ENCODE measurements at regions not wholly inside any gene's neighbourhood (a gene's known extent, or its start where the extent isn't known, plus 50 kb on each side); places are given as distances from the start of the nearest gene placed in this dataset.

- Mint-ChIP-seq H3K27me3 (no peaks in the 10 kb centered on the region), H3K27ac (no peak overlapping the region), H3K4me3 (no peak overlapping the region), H3K9me3 (no peaks in the 10 kb centered on the region), H3K36me3 (no peaks in the 10 kb centered on the region), H3K4me1 (no peaks in the 10 kb centered on the region)
- ATAC-seq (ENCODE audit: low read depth) (no peak), DNase-seq (no peak)
- POLR2A ChIA-PET, result no interaction called here
Measured at GRCh38 chr21:28357743-28358142, 634.9 kb downstream of the LTN1 start.

DNA sequence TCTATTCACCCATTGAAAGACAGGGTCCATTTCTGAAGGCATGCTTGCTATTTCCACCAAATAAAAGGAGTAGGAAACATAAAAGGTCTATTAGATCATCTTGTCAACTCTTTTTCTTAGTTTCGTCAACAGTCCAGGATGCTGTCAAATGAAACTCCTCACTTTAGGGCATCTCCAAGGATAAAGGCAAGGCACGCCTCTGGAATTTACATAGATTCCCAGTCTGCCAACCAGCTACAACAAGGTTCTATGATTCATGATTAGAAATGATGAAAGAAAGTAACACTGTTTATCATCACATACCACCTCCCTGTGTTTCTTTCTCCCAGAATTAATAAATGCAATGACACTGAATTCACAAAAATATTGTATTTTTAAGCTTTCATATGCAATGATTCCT lies 636.3 kb downstream of the LTN1 start:
- Mint-ChIP-seq H3K9me3 (no peaks in the 10 kb centered on the region), H3K36me3 (no peaks in the 10 kb centered on the region), H3K27ac (no peak overlapping the region), H3K4me3 (no peak overlapping the region), H3K27me3 (no peaks in the 10 kb centered on the region), H3K4me1 (no peaks in the 10 kb centered on the region)
- no peak for DNase-seq
- POLR2A ChIA-PET, result no interaction called here
- ATAC-seq (ENCODE audit: low read depth), result no peak

DNA sequence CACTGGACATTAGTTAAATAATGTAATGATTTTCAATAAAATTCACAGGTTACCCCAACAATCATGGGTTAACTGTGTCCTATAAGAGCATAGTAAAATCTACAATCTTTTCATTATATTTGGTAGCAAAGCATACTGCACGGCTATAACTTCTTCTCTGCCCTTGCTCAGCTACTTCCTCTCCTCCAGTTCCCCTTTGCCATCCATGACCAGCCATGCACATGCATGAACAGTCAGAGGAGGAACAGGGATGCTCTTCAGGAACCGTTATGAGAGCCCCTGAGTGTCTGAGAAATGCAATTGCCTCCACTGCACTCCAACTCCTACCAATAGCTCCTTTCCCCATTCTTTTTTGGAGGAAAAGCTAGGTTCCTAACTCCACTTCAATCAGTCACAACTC lies 646.7 kb downstream of the LTN1 start:
- Mint-ChIP-seq H3K4me1 (no peaks in the 10 kb centered on the region), H3K36me3 (no peaks in the 10 kb centered on the region), H3K27ac (no peak overlapping the region), H3K9me3 (no peaks in the 10 kb centered on the region), H3K4me3 (no peak overlapping the region), H3K27me3 (peaks cover 4% of the 10 kb centered on the region)
- POLR2A ChIA-PET, result no interaction called here
- no peak for DNase-seq
- ATAC-seq (ENCODE audit: low read depth), result no peak

- POLR2A ChIA-PET, result no interaction called here
- no peaks in the 10 kb centered on the region for H3K36me3 Mint-ChIP-seq
- no peaks in the 10 kb centered on the region for H3K4me1 Mint-ChIP-seq
- H3K27ac Mint-ChIP-seq, result no peak overlapping the region
- H3K9me3 Mint-ChIP-seq, result no peaks in the 10 kb centered on the region
- no peak for DNase-seq
- peaks cover 4% of the 10 kb centered on the region for H3K27me3 Mint-ChIP-seq
- H3K4me3 Mint-ChIP-seq, result no peak overlapping the region
- no peak for ATAC-seq (ENCODE audit: low read depth)
Measured at GRCh38 chr21:28344985-28345384, 647.7 kb downstream of the LTN1 start.

GRCh38 chr21:28342212-28342810 lies 650.4 kb downstream of the LTN1 start:
- Mint-ChIP-seq H3K4me1 (no peaks in the 10 kb centered on the region), H3K27ac (no peak overlapping the region)

DNA sequence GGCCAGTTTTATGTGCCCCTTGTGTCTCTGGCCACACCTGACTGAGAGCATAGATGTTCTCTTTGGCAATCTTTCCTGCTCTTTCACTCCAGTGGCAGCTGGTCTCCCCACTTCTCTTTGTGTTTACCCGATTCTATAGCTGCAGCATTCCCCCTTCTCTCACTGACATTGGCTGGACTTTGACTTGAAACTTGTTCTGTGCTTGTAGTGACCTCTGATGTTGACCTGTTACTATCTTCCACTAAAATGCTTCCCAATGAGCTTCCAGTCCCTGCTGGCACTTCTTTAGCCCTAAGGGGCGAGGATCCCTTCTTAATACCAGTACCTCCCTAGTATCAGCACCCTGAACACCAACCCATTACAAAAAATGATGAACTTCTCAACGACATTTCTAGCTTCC lies 653.3 kb downstream of the LTN1 start:
- Mint-ChIP-seq H3K36me3 (no peaks in the 10 kb centered on the region), H3K27ac (no peak overlapping the region), H3K4me1 (no peaks in the 10 kb centered on the region), H3K4me3 (no peak overlapping the region), H3K9me3 (no peaks in the 10 kb centered on the region), H3K27me3 (peaks cover 8% of the 10 kb centered on the region)
- no peak for DNase-seq
- no peak for ATAC-seq (ENCODE audit: low read depth)
- POLR2A ChIA-PET, result no interaction called here

More at GRCh38 chr21:28342212-28342810, 650.4 kb downstream of the LTN1 start:
- H3K36me3 Mint-ChIP-seq, result no peaks in the 10 kb centered on the region
- H3K9me3 Mint-ChIP-seq, result no peaks in the 10 kb centered on the region
- POLR2A ChIA-PET, result no interaction called here
- H3K27me3 Mint-ChIP-seq, result peaks cover 4% of the 10 kb centered on the region
- DNase-seq (no peak), ATAC-seq (ENCODE audit: low read depth) (no peak)
- H3K4me3 Mint-ChIP-seq, result no peak overlapping the region

GRCh38 chr21:28338701-28339305 lies 653.9 kb downstream of the LTN1 start:
- POLR2A ChIA-PET, result no interaction called here
- peaks cover 8% of the 10 kb centered on the region for H3K27me3 Mint-ChIP-seq
- no peak overlapping the region for H3K27ac Mint-ChIP-seq
- H3K9me3 Mint-ChIP-seq, result no peaks in the 10 kb centered on the region
- H3K4me3 Mint-ChIP-seq, result no peak overlapping the region
- no peak for DNase-seq
- ATAC-seq (ENCODE audit: low read depth), result no peak
- H3K4me1 Mint-ChIP-seq, result no peaks in the 10 kb centered on the region
- no peaks in the 10 kb centered on the region for H3K36me3 Mint-ChIP-seq

DNA sequence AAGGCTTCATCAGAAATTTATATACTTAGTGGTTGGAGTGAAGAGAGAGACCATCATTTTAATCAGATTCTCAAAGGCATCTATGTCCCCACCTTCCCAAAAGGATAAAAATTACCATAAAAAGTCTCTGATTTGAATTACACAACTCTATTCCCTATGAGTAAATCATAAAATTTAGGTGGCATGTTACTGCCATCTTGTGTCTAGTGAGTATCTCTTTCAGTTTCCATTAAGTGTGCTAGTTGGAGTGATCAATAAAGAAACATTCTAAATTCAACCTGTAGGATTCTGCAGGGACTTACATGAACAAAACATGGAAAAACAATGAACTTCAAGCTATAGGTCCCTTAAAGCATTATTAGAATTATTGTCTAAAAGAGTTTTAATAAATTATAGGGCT lies 655.4 kb downstream of the LTN1 start:
- POLR2A ChIA-PET, result no interaction called here
- ATAC-seq (ENCODE audit: low read depth) (no peak), DNase-seq (no peak)
- no peaks in the 10 kb centered on the region for H3K9me3 Mint-ChIP-seq
- H3K4me1 Mint-ChIP-seq, result no peaks in the 10 kb centered on the region
- H3K4me3 Mint-ChIP-seq, result no peak overlapping the region
- H3K36me3 Mint-ChIP-seq, result no peaks in the 10 kb centered on the region
- H3K27me3 Mint-ChIP-seq, result peaks cover 6% of the 10 kb centered on the region
- no peak overlapping the region for H3K27ac Mint-ChIP-seq

GRCh38 chr21:28336314-28336713 lies 656.4 kb downstream of the LTN1 start:
- H3K27me3 Mint-ChIP-seq, result peaks cover 6% of the 10 kb centered on the region
- no peak overlapping the region for H3K4me3 Mint-ChIP-seq
- no peak overlapping the region for H3K27ac Mint-ChIP-seq
- H3K36me3 Mint-ChIP-seq, result no peaks in the 10 kb centered on the region
- DNase-seq, result no peak
- ATAC-seq (ENCODE audit: low read depth), result no peak
- POLR2A ChIA-PET, result no interaction called here
- no peaks in the 10 kb centered on the region for H3K9me3 Mint-ChIP-seq
- no peaks in the 10 kb centered on the region for H3K4me1 Mint-ChIP-seq

- no peak for ATAC-seq (ENCODE audit: low read depth)
- POLR2A ChIA-PET, result no interaction called here
- Mint-ChIP-seq H3K4me3 (no peak overlapping the region), H3K27me3 (peaks cover 4% of the 10 kb centered on the region), H3K36me3 (no peaks in the 10 kb centered on the region), H3K9me3 (no peaks in the 10 kb centered on the region), H3K4me1 (no peaks in the 10 kb centered on the region), H3K27ac (no peak overlapping the region)
- no peak for DNase-seq
Measured at GRCh38 chr21:28334407-28334806, 658.3 kb downstream of the LTN1 start.

DNA sequence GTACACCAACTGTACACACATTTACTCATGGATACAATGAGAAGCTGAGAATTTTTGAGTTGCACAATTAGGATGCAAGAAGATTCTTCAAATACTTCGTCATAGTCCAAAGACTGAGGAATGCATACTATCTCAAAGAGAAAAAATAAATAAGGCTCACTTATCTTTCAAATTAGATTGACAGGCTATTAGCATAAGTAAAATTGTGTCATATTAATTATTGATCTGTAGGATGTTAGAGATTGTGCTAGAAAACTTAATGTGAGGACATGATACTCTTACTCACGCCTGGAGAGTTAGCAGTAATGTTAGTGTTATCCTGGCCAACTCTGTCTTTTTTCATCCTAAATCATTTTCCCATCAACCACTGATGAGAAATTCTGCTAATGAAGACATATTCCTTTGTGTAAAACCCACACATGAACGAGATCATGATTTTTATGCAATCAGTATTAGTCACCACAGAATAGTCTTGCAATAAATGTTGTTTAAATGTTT lies 659.0 kb downstream of the LTN1 start:
- Mint-ChIP-seq H3K36me3 (no peaks in the 10 kb centered on the region), H3K4me1 (no peaks in the 10 kb centered on the region), H3K27ac (no peak overlapping the region), H3K4me3 (no peak overlapping the region), H3K27me3 (peaks cover 3% of the 10 kb centered on the region), H3K9me3 (no peaks in the 10 kb centered on the region)
- POLR2A ChIA-PET, result no interaction called here
- no peak for DNase-seq
- ATAC-seq (ENCODE audit: low read depth), result no peak

DNA sequence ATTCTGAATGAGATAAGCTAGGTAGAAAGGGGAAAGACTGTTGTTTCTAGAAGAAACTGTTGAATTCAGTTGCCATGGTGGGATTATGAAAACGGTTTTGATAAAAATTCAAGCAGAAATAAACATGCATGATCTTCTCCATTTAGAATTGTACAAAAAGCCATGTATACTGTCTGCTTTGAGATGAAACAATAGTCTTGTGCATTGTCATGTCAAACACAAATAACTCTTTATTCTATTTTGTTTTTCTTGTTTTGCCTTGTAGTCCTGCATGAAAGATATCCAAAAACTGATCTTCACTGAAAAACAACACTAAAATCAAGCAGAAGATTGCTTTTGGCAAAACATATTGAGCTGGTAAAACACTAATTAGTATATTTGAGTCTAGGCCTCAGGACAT lies 659.9 kb downstream of the LTN1 start:
- POLR2A ChIA-PET, result no interaction called here
- no peaks in the 10 kb centered on the region for H3K36me3 Mint-ChIP-seq
- ATAC-seq (ENCODE audit: low read depth), result no peak
- no peaks in the 10 kb centered on the region for H3K4me1 Mint-ChIP-seq
- H3K9me3 Mint-ChIP-seq, result no peaks in the 10 kb centered on the region
- no peak overlapping the region for H3K4me3 Mint-ChIP-seq
- no peak for DNase-seq
- no peak overlapping the region for H3K27ac Mint-ChIP-seq
- peaks cover 3% of the 10 kb centered on the region for H3K27me3 Mint-ChIP-seq

DNA sequence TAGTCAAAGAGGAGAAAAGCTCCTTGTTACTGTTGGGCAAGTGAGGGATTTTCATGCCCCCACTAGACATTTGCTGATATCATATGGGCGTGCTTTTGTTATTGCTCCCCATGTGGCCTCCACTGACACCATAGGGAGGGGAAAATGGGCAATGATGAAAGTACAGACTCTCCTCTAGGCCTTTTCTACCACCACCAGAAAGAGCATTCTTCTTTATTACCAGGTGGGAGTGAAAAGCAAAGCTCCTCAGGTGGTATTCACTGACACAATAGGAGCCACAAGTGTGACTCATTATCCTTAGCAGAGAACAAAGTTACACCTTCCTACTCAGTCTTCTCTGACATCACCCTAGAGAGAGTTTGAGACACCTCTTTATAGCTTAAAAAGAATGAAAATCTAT lies 667.1 kb downstream of the LTN1 start:
- Mint-ChIP-seq H3K4me3 (no peak overlapping the region), H3K27me3 (peaks cover 2% of the 10 kb centered on the region), H3K9me3 (peaks cover 1% of the 10 kb centered on the region), H3K4me1 (no peaks in the 10 kb centered on the region), H3K36me3 (no peaks in the 10 kb centered on the region), H3K27ac (no peak overlapping the region)
- ATAC-seq (ENCODE audit: low read depth) (no peak), DNase-seq (no peak)
- POLR2A ChIA-PET, result no interaction called here

DNA sequence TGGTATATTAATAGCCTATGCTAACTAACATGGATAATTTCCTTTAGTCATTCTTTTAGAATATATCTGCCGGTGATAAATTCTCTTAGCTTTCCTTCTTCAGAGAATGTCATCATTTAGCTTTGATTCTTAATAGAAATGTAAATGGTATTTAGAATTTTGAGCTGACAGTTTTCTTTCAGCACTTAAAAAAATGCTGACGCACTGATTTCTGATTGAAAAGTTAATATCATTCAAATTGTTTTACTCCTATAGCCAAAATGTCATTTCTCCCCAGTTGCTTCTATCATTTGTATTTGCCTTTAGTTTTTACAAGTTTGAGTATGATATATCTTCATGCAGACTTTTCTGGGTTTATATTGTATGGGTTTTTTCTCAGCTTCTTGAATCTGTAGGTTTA lies 668.0 kb downstream of the LTN1 start:
- H3K4me3 Mint-ChIP-seq, result no peak overlapping the region
- ATAC-seq (ENCODE audit: low read depth) (no peak), DNase-seq (no peak)
- no peaks in the 10 kb centered on the region for H3K36me3 Mint-ChIP-seq
- no peaks in the 10 kb centered on the region for H3K4me1 Mint-ChIP-seq
- peaks cover 2% of the 10 kb centered on the region for H3K27me3 Mint-ChIP-seq
- no peak overlapping the region for H3K27ac Mint-ChIP-seq
- POLR2A ChIA-PET, result no interaction called here
- peaks cover 1% of the 10 kb centered on the region for H3K9me3 Mint-ChIP-seq
